PFSK-1 (cell line): ENCODE measurements at regions not wholly inside any gene's neighbourhood (a gene's known extent, or its start where the extent isn't known, plus 50 kb on each side); places are given as distances from the start of the nearest gene placed in this dataset.

Experiments
- FOXP2 ChIP-seq: optimal IDR thresholded peaks from 2 replicates; pipeline ENCODE3; 2011; ENCODE audit warnings: borderline replicate concordance, control low read depth, inconsistent platforms; ENCODE audit not compliant: insufficient read depth; ENCODE audit errors: extremely low read length, extremely low read depth
- POLR2AphosphoS5 ChIP-seq: IDR thresholded peaks from 2 replicates; pipeline ENCODE4 v1.6.1; 2012; ENCODE audit warnings: low read depth, mild to moderate bottlenecking, control low read depth, low read length, moderate library complexity
- REST ChIP-seq, 2 experiments: IDR thresholded peaks; 2 replicates each; pipeline versions ENCODE4 v1.6.1 to v1.8.0; 2011 to 2012; ENCODE audit warnings: low read depth in 2 of 2, low read length in 2 of 2, control low read depth in 1 of 2, inconsistent platforms in 1 of 2, mild to moderate bottlenecking in 1 of 2, moderate library complexity in 1 of 2; ENCODE audit not compliant: insufficient read depth in 1 of 2
- SIN3A ChIP-seq: IDR thresholded peaks from 2 replicates; pipeline ENCODE4 v1.6.1; 2012; ENCODE audit warnings: mild to moderate bottlenecking, low read length, moderate library complexity, borderline replicate concordance; ENCODE audit not compliant: insufficient read depth
- TAF1 ChIP-seq: IDR thresholded peaks from 2 replicates; pipeline ENCODE4 v1.6.1; 2012; ENCODE audit warnings: low read length, control low read depth, borderline replicate concordance; ENCODE audit not compliant: insufficient read depth

DNA sequence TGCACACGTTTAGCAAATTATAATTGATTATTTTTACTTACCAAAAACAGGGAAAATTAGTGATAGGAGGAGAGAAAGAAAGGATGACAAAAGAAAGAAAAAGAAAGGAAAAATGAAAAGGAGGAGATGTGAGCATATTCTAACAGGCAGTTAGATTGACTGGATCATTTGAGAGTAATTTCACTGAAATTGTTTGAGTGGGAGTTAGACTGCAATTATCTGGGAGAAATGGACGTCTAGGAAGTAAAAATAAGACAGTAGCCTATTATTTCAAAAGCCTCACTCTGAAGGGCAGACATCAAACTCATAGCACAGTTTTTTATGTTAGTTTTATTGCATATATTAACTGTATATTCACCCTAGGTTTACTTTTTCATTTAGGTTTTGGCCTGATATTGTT is 272.8 kb upstream of the POU1F1 start:
- TF ChIP-seq TAF1 (no peak), SIN3A (no peak), FOXP2 (no peak), REST (IDR thresholded peaks at IDR 0.05; ENCODE audit: insufficient read depth in 1 of 2, low read depth in 2 of 2, low read length in 2 of 2) (no peak), POLR2AphosphoS5 (no peak)

DNA sequence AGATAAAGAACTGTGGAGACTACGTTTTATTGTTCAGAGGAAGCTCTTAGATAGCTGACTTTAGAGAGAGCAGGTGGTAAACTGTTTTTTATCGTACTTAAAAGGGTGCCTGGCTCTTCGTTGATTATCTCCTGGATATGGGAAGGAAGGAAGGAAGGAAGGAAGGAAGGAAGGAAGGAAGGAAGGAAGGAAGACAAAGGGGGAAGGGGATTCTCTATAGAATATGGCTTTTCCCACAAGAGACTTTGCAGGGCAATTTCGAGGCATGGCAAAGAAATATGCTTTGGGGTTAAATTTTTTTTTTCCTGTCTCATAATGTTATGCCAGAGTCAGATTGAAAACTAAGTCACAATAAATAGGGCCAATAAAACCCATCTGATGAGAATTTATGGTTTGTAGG is 271.9 kb upstream of the POU1F1 start:
- TF ChIP-seq POLR2AphosphoS5 (no peak), REST (IDR thresholded peaks at IDR 0.05; ENCODE audit: insufficient read depth in 1 of 2, low read depth in 2 of 2, low read length in 2 of 2) (no peak), SIN3A (no peak), TAF1 (no peak), FOXP2 (no peak)

DNA sequence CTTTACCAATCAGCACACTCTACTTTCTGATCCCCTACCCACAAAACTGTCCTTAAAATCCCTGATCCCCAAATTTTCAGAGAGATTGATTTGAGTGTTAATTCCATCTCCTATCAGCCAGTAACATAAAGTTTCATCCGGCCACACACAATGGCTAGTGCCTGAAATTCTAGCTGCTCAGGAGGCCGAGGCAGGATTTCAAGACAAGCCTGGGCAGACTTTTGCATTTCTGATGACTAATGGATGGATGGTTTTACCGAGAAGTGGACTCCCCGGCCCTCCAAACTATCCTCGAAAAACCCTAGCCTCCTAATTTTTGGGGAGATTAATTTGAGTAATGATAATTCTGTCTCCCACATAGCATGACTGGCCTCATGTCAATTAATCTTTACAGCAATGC is 269.8 kb upstream of the POU1F1 start:
- no peak for TF ChIP-seq FOXP2
- no peak for TF ChIP-seq SIN3A
- no peak for TF ChIP-seq POLR2AphosphoS5
- TF ChIP-seq REST (IDR thresholded peaks at IDR 0.05; ENCODE audit: insufficient read depth in 1 of 2, low read depth in 2 of 2, low read length in 2 of 2), result no peak

GRCh38 chr3:87541723-87542122 is 265.3 kb upstream of the POU1F1 start:
- TF ChIP-seq SIN3A (no peak), TAF1 (no peak), FOXP2 (no peak), REST (IDR thresholded peaks at IDR 0.05; ENCODE audit: insufficient read depth in 1 of 2, low read depth in 2 of 2, low read length in 2 of 2) (no peak), POLR2AphosphoS5 (no peak)

DNA sequence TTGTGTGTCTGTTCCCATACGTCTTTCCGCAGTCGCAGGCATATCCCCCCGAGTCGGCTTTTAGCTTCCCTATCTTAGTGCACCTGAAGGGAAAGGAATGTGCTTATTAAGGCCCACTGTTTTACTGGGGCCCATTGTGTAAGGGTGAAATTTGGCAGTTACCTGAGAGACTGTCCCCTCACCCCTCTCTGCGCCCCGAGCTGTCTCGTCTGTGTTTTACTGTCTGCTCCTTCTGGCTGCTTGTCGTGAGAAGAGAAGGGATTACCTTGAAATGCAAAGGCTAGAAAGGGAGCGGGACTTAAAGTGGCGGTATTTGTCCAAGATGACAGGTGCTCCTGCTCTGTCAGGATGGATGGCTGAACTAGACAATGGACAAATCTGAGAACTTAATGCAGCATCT is 233.0 kb upstream of the POU1F1 start:
- no peak for TF ChIP-seq REST (IDR thresholded peaks at IDR 0.05; ENCODE audit: insufficient read depth in 1 of 2, low read depth in 2 of 2, low read length in 2 of 2)
